ENCODE measurements at regions not wholly inside any gene's neighbourhood (a gene's known extent, or its start where the extent isn't known, plus 50 kb on each side); places are given as distances from the start of the nearest gene placed in this dataset.

GRCh38 chr11:127199306-127199801 is 198.8 kb upstream of the KIRREL3 start:
- Histone ChIP-seq H3K4me3 (ENCODE audit: low read length) (no peak overlapping the region), H4K20me1 (ENCODE audit: control insufficient read depth, insufficient read depth, low read depth, low read length) (no peaks in the 10 kb centered on the region), H3K27me3 (ENCODE audit: control insufficient read depth, low read length) (no peaks in the 10 kb centered on the region), H3K9me3 (ENCODE audit: control insufficient read depth, insufficient read depth, low read length) (no peaks in the 10 kb centered on the region), H3K4me1 (ENCODE audit: control insufficient read depth, low read length) (no peaks in the 10 kb centered on the region), H3K9me2 (replicated peaks; ENCODE audit: control insufficient read depth, low read length) (no peaks in the 10 kb centered on the region), H3K79me2 (ENCODE audit: control insufficient read depth, low read length) (no peaks in the 10 kb centered on the region), H3K4me2 (ENCODE audit: low read length) (no peak overlapping the region), H3F3A (ENCODE audit: control insufficient read depth, insufficient read depth) (no peaks in the 10 kb centered on the region), H3K36me3 (ENCODE audit: control insufficient read depth, low read length) (no peaks in the 10 kb centered on the region), H3K27ac (ENCODE audit: low read depth, low read length) (no peak overlapping the region)
- TF ChIP-seq EZH2phosphoT487 (IDR thresholded peaks at IDR 0.05; ENCODE audit: borderline replicate concordance, low read length) = no peak
- TF ChIP-seq, protein P1, sequence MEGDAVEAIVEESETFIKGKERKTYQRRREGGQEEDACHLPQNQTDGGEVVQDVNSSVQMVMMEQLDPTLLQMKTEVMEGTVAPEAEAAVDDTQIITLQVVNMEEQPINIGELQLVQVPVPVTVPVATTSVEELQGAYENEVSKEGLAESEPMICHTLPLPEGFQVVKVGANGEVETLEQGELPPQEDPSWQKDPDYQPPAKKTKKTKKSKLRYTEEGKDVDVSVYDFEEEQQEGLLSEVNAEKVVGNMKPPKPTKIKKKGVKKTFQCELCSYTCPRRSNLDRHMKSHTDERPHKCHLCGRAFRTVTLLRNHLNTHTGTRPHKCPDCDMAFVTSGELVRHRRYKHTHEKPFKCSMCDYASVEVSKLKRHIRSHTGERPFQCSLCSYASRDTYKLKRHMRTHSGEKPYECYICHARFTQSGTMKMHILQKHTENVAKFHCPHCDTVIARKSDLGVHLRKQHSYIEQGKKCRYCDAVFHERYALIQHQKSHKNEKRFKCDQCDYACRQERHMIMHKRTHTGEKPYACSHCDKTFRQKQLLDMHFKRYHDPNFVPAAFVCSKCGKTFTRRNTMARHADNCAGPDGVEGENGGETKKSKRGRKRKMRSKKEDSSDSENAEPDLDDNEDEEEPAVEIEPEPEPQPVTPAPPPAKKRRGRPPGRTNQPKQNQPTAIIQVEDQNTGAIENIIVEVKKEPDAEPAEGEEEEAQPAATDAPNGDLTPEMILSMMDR (IDR thresholded peaks at IDR 0.05; ENCODE audit: low read depth, low read length, poor library complexity, severe bottlenecking) = no peak

DNA sequence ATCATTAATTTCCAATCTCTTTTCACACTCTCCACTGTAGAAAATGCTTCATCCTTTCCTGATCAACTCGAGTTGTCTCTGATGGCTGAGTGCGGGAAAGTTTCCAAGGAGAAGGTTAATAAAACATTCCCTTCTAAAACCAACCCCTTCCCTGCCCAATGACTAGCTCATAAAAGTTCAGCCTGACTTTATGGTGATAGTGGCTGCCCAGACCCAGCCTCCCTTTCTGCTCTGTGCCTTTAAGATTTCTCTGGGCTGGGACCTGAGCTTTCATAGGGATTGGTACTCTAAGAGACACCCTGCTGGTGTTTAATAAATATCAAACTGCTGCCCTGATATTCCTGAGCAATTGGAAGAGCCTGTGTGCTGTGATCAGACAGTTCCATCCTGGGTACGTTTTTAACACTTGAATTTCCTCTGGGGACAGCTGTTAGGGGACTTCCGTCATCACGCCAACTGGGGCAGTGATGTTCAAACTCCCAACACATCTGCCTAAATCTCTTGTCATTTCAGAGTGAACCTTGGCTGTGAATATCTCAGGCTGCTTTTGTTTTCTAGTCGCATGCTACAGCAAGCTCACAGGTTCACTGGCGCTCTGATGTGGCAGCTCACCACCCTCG is 195.0 kb upstream of the KIRREL3 start:
- Histone ChIP-seq H3K27me3 (ENCODE audit: control insufficient read depth, low read length) (no peaks in the 10 kb centered on the region), H3K36me3 (ENCODE audit: control insufficient read depth, low read length) (no peaks in the 10 kb centered on the region)

GRCh38 chr11:127194521-127194920 is 194.0 kb upstream of the KIRREL3 start:
- no peak overlapping the region for H3K4me3 ChIP-seq (ENCODE audit: low read length)
- no peaks in the 10 kb centered on the region for H3K79me2 ChIP-seq (ENCODE audit: control insufficient read depth, low read length)
- TF ChIP-seq EZH2phosphoT487 (IDR thresholded peaks at IDR 0.05; ENCODE audit: borderline replicate concordance, low read length) = no peak
- TF ChIP-seq, protein P1 (IDR thresholded peaks at IDR 0.05; ENCODE audit: low read depth, low read length, poor library complexity, severe bottlenecking) = no peak
- no peaks in the 10 kb centered on the region for H3K4me1 ChIP-seq (ENCODE audit: control insufficient read depth, low read length)
- H4K20me1 ChIP-seq (ENCODE audit: control insufficient read depth, insufficient read depth, low read depth, low read length) = no peaks in the 10 kb centered on the region
- H3K27ac ChIP-seq (ENCODE audit: low read depth, low read length) = no peak overlapping the region
- no peaks in the 10 kb centered on the region for H3K9me3 ChIP-seq (ENCODE audit: control insufficient read depth, insufficient read depth, low read length)
- no peaks in the 10 kb centered on the region for H3K36me3 ChIP-seq (ENCODE audit: control insufficient read depth, low read length)
- no peak overlapping the region for H3K4me2 ChIP-seq (ENCODE audit: low read length)
- no peaks in the 10 kb centered on the region for H3F3A ChIP-seq (ENCODE audit: control insufficient read depth, insufficient read depth)
- H3K9me2 ChIP-seq (replicated peaks; ENCODE audit: control insufficient read depth, low read length) = no peaks in the 10 kb centered on the region
- H3K27me3 ChIP-seq (ENCODE audit: control insufficient read depth, low read length) = no peaks in the 10 kb centered on the region

More for the DNA sequence above, 195.0 kb upstream of the KIRREL3 start:
- no peaks in the 10 kb centered on the region for H3K4me1 ChIP-seq (ENCODE audit: control insufficient read depth, low read length)
- H3K9me3 ChIP-seq (ENCODE audit: control insufficient read depth, insufficient read depth, low read length) = no peaks in the 10 kb centered on the region
- TF ChIP-seq, protein P1 (IDR thresholded peaks at IDR 0.05; ENCODE audit: low read depth, low read length, poor library complexity, severe bottlenecking) = no peak
- TF ChIP-seq EZH2phosphoT487 (IDR thresholded peaks at IDR 0.05; ENCODE audit: borderline replicate concordance, low read length) = no peak
- no peak overlapping the region for H3K27ac ChIP-seq (ENCODE audit: low read depth, low read length)
- no peaks in the 10 kb centered on the region for H3F3A ChIP-seq (ENCODE audit: control insufficient read depth, insufficient read depth)
- H3K4me3 ChIP-seq (ENCODE audit: low read length) = no peak overlapping the region
- no peak overlapping the region for H3K4me2 ChIP-seq (ENCODE audit: low read length)
- H3K79me2 ChIP-seq (ENCODE audit: control insufficient read depth, low read length) = no peaks in the 10 kb centered on the region
- H4K20me1 ChIP-seq (ENCODE audit: control insufficient read depth, insufficient read depth, low read depth, low read length) = no peaks in the 10 kb centered on the region
- no peaks in the 10 kb centered on the region for H3K9me2 ChIP-seq (replicated peaks; ENCODE audit: control insufficient read depth, low read length)

All from DOHH2 (cell line).